VCaP (cell line): ENCODE measurements at regions not wholly inside any gene's neighbourhood (a gene's known extent, or its start where the extent isn't known, plus 50 kb on each side); places are given as distances from the start of the nearest gene placed in this dataset.

Experiments used
- H3K27ac ChIP-seq: fragments of 450-650 bp; 2 replicates; pipeline ENCODE4 v1.5.1; 2017
- CTCF ChIP-seq: fragments of 450-650 bp; conservative IDR thresholded peaks from 2 replicates; pipeline ENCODE4 v1.5.1; 2017; ENCODE audit warnings: mild to moderate bottlenecking, moderate library complexity

DNA sequence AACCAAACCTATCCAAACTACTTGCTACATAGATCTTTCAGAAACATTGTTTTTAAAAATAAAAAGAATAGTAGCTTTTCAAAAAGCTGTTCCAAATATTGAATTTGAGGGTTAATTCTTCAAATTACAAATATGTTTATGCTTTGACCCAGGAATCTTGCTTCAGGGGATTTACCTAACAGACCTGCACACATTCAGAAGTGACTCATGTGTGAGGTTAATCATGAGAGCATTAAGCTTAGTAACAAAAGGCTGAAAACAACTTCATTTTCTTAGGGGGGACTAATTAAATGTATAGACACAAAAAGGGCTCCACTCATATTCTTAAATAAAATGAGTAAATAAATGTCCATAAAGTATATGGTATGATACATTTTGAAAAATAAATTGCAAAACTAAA, 672.4 kb upstream of the FLRT2 start:
- H3K27ac ChIP-seq, result no peak overlapping the region

GRCh38 chr14:84859116-84859515, 670.8 kb upstream of the FLRT2 start:
- TF ChIP-seq CTCF, result no peak
- no peak overlapping the region for H3K27ac ChIP-seq

More for the DNA sequence above, 672.4 kb upstream of the FLRT2 start:
- TF ChIP-seq CTCF, result no peak

DNA sequence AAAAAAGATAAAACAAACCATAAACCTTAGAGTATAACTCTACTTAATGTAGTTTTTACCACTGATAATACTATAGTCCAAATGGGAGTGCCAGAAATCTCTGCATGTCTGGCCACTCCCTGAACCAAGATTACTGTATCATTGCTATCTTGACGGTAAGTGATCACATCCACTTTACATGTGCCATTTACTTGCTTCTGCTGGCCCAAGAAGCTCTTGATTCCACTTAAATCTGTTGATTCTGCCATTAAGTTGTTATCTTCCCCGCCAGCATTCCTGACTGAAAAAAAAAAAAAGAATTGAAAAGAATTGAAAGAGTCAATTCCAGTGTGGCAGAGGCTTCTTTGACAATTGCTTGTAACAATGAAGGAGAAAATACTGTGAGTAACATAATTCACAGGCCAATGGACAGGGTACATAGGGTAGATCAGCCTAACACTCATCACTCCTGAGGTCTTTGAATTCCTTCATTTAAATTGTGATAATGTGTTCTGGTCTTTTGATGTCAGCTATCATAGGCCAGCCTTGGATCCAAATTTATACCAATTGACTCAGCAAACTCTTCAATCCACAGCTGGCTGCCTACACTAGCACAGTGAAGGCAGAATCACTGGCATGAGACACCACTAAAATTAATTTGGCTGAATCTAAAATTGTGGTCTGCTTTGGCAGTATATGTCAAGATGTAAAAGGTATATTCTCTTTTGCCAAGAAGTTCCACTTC, 665.2 kb upstream of the FLRT2 start:
- no peak for TF ChIP-seq CTCF
- H3K27ac ChIP-seq, result no peak overlapping the region

GRCh38 chr14:84871734-84872133, 658.2 kb upstream of the FLRT2 start:
- no peak for TF ChIP-seq CTCF
- H3K27ac ChIP-seq, result no peak overlapping the region

GRCh38 chr14:84874436-84874835, 655.5 kb upstream of the FLRT2 start:
- TF ChIP-seq CTCF, result no peak
- H3K27ac ChIP-seq, result no peak overlapping the region

GRCh38 chr14:84877061-84877460, 652.9 kb upstream of the FLRT2 start:
- no peak for TF ChIP-seq CTCF
- H3K27ac ChIP-seq, result no peak overlapping the region

GRCh38 chr14:84882830-84883229, 647.1 kb upstream of the FLRT2 start:
- no peak for TF ChIP-seq CTCF
- no peak overlapping the region for H3K27ac ChIP-seq
